Limb (tissue), 2 donors: ENCODE measurements at regions not wholly inside any gene's neighbourhood (a gene's known extent, or its start where the extent isn't known, plus 50 kb on each side); places are given as distances from the start of the nearest gene placed in this dataset.

ENCODE experiments used
- DNase-seq, 2 donors: peaks; one replicate each; pipeline ENCODE4 v3.0.0-alpha.2; 2016; ENCODE audit errors: extremely low spot score in 2 of 2

- no peak for DNase-seq
These were observed 346.1 kb downstream of the IRS2 start for GRCh38 chr13:109440320-109440719.

DNA sequence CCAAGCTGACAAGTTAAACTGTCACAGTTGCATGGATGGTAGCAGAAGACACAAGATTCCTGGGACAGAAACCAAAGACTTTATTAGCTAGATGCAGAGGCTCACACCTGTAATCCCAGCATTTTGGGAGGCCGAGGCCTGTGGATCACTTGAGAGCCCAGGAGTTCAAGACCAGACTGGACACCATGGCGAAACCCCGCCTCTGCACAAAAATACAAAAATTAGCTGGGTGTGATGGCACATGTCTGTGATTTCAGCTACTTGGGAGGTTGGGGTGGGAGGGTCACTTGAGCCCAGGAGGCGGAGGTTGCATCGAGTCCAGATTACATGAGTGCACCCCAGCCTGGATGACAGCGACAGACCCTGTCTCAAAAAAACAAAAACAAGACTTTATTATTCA is 346.6 kb downstream of the IRS2 start:
- no peak for DNase-seq

DNA sequence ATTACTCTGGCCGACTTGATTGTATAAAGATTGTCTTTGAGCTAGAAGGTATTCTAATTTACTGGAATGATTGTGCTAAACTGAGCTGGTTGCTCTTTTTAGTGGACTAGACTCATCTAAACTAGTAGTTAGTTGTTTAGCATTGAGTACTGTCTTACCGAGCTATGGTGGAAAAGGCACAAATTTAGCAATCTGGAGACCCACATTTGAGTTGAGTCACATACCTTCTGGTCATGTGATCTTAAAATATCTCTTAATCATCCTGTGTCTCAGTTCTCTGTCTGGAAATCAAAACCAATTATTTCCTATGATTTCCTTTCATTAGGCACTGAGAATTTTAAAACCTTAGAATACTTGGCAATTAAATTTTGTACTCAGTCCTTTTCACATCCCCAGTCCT is 349.5 kb downstream of the IRS2 start:
- no peak for DNase-seq

GRCh38 chr13:109436055-109436622 is 350.2 kb downstream of the IRS2 start:
- no peak for DNase-seq

DNA sequence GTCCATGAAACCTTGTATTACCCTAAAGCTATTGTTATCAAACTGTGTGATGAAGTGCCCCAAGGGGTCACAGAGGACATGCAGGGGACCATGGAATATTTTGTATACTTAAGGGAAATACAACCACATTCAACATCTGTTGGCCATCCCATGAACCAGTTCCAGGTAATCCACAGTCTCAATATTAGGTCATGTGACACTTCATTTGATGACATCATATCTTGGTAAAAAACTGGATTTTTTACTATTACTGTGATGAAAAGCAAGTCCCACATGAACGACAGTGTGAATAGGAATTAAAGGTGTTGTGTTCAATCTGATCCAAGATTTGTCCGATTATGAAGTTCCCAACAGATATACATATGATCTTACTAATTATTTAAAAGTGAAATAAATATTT is 355.2 kb downstream of the IRS2 start:
- no peak for DNase-seq

GRCh38 chr13:109428146-109428545 is 358.2 kb downstream of the IRS2 start:
- no peak for DNase-seq

GRCh38 chr13:109427695-109428094 is 358.7 kb downstream of the IRS2 start:
- no peak for DNase-seq

DNA sequence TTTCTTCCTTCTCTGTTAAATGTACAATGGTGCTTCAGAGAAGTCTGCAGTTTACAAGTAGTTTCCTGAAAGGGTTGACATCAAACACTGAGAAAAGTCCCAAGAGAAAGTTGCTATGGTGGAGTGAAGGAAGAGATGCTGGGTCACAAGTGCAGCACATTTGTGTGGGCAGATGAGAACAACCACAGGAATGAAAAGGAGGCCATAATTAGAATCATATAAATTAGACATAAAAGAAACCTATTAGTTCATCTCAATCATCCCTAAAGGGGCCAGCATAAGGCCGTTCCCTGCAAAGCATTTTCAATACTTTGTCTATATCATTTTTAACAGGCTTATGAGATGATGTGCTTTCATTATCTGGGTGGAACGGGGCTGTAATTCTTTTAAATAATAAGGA is 359.2 kb downstream of the IRS2 start:
- DNase-seq, result no peak

DNA sequence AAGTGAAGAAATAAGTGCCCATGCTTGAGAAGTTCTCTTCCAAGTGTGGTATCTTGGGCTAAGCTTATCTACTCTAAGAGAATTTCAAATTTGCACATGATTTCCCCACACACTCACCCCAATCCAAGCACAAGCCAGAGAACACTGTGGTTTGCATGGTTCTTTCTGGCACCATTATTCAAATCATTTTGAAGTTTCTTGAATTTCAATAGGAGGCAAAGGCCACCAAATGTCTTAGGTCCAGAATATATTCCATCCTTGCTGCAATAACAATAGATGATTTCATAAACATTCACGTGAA is 359.7 kb downstream of the IRS2 start:
- DNase-seq, result no peak

- no peak for DNase-seq
These were observed 360.3 kb downstream of the IRS2 start for GRCh38 chr13:109425821-109426689.

DNA sequence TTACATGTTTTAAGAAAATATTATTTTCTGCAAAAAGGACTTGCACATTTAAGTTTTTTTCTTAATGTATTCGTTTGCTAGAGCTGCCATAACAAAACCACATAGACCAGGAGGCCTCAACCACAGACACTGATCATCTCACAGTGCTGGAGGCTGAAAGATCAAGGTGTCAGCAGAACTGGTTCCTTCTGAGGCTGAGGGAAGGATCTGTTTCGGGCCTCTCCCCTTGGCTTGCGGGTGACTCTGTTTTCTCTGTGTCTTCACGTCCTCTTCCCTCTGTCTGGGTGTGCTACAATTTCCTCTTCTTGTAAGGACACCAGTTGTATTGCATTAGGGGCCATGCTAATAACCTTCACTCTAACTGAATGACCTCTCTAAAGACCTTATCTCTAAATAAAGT is 364.2 kb downstream of the IRS2 start:
- DNase-seq, result no peak

DNA sequence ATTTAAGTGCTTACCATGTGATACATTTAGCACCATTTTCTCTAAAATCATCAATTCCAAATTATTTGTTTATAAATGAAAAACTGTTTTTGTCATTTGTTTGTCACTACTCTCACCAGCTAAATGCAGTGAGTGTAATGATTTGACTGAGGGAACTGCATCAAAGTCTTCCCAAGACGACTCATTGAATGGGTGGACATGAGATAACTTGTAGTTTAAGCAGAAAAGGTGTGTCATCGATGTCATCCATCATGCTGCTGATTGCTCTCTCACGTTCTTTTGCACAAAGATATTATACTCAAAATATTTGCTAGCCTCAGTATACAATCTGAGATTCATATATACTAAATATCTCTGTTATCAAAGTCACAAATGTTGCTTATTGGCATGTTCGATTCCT is 366.5 kb downstream of the IRS2 start:
- DNase-seq, result no peak

DNA sequence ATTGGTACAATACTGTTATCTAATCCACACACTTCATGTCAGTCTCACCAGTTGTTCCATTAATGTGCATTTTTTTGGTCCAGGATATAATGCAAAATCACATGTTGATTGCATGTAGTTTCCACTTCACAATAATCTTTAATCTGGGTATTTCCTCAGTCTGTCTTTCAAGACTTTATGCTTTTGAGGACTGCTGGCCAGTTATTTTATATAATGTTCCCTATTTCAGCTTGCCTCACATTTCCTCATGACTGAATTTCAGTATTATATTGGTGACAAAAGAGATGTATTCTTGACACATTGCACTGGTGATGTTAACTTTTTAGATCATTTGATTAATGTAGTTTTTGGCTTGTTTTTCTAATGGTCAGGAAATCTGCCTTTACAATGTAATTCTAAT is 368.3 kb downstream of the IRS2 start:
- no peak for DNase-seq

GRCh38 chr13:109416001-109416400 is 370.4 kb downstream of the IRS2 start:
- no peak for DNase-seq

- no peak for DNase-seq
These were observed 371.3 kb downstream of the IRS2 start for GRCh38 chr13:109415057-109415456.

- DNase-seq, result peak; percentile 69 to 81
These were observed 374.0 kb downstream of the IRS2 start for GRCh38 chr13:109412283-109412901.

- DNase-seq, result no peak
These were observed 375.5 kb downstream of the IRS2 start for GRCh38 chr13:109410868-109411267.

DNA sequence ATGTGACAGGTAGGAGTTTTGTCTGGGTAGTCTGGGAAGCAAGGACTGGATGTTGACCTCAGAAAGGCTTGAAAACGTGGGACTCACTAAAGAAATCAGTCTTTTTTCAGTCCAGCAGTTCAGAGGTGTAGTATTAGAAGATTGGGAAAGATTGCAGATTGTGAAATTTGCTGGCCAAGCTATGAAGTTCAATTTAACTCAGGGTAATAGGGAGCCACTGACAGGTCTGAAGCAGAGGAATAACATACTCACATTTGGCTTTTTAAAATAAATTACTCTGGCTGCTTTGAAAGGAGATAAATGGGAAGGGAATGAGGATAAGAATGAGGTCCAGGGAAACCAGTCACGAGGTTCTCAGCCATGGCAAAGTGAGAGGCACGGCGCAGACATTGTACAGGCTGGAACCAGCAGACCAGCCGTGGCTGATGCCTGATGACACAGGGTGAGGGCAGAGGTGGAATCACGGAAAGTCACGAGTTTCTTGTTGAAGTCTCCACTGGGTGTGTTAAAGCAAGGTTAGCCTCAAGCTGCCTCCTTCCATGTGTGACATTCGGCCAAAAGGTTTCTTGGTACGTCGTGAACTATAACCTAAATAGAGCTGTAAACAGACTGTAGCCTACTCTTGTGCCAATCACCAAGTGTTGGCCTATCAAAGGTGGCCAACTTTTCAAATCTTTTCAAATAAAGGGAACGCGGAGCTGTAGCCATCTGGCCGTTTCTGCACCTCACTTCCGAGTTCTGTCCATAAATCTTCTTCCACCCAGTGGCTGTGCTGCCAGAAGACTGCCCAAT is 377.6 kb downstream of the IRS2 start:
- DNase-seq, result no peak

DNA sequence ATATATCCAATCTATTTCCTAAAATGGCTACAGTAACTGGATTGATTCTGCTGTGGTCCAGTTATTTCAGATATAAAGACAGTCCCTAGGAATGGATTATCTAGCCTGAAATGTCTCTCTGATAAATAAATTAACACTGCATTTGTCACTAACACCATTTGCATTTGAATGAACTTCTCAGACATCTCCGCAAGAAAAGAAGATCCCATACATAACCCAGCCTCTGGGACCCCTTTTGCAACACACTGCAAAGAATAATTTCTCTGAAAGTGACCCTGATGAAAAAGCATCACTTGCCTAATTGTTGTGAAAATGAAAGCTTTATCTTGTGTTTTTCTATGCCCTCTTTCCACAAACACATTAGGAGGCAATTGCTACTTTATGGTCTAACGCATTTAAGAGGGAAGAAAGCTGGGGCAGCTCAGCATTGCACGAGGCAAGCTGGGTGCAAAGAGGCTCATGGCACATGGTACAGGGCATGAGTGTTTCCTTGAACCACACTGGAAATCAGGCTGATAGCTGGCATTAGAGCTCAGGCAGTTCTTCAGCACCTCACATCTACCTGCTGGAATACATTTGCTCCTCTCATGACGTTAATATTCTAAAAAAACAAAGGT is 379.9 kb downstream of the IRS2 start:
- DNase-seq, result no peak

DNA sequence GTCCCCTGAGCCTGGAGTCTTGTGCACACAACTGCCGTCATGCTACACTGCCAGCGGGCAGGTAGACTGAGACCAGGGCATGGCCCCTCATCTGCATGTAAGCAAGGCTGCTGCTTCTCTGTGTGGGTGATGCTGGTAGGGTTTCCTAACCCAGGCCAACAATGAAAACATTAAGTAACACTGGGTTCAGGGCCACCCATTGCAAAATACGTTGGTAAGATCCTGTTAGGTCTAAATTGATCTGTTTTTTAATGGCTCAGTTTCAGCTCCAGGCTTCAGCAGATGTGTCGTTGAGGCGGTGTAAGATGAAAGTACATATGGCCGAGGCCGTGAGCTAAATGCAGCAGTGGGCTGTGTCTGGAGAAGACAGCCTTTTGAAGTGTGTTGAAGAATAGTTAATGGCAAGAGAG is 383.4 kb downstream of the IRS2 start:
- DNase-seq, result no peak

DNA sequence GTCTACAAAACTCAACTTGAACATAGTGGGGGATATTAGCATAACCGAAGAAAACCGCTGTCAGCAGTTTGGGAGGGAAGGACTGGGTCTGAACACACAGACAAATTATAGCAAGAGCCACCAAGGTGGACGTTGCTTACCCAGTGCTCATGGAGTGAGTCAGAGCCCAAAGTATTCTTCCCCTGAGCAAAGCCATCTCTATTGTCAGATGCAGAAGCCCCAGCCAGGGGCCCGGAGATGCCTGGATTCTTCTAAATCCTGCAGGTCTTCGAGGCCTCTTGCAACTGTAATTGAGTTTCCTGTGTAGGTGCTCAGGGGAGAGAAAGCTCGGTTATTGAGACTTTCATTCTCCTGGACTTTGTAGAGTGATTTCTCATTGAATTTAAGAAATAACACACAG is 384.5 kb downstream of the IRS2 start:
- DNase-seq, result no peak

- DNase-seq, result no peak
These were observed 385.1 kb downstream of the IRS2 start for GRCh38 chr13:109401307-109401706.
